Activated CD8-positive, alpha-beta memory T cell treated with anti-CD3 and anti-CD28 coated beads, Interleukin-2, amount 50 U/mL, for 4 hours (primary cell): ENCODE measurements at regions not wholly inside any gene's neighbourhood (a gene's known extent, or its start where the extent isn't known, plus 50 kb on each side); places are given as distances from the start of the nearest gene placed in this dataset.
"Not testable (repeated sequence)": the region's sequence is repeated elsewhere in the genome, so short reads cannot be mapped to it uniquely, and the experiment has no call there.

ENCODE experiments used
- DNase-seq: peaks from one replicate; pipeline ENCODE4 v3.0.0-alpha.2; 2020

- no peak for DNase-seq
Measured at GRCh38 chr5:155116456-155117251, 103.1 kb downstream of the KIF4B start.

GRCh38 chr5:155125551-155126095 is 112.1 kb downstream of the KIF4B start:
- DNase-seq = no peak

- no peak for DNase-seq
Measured at GRCh38 chr5:155126573-155126972, 113.0 kb downstream of the KIF4B start.

- no peak for DNase-seq
Measured at GRCh38 chr5:155127552-155127951, 114.0 kb downstream of the KIF4B start.

- no peak for DNase-seq
Measured at GRCh38 chr5:155128786-155129512, 115.4 kb downstream of the KIF4B start.

- DNase-seq = no peak
Measured at GRCh38 chr5:155129513-155129880, 115.9 kb downstream of the KIF4B start.

- DNase-seq = no peak
Measured at GRCh38 chr5:155134130-155134529, 120.6 kb downstream of the KIF4B start.

- DNase-seq = no peak
Measured at GRCh38 chr5:155136216-155136850, 122.8 kb downstream of the KIF4B start.

- no peak for DNase-seq
Measured at GRCh38 chr5:155137683-155138082, 124.1 kb downstream of the KIF4B start.

GRCh38 chr5:155140646-155141045 is 127.1 kb downstream of the KIF4B start:
- no peak for DNase-seq

GRCh38 chr5:155144956-155145355 is 131.4 kb downstream of the KIF4B start:
- no peak for DNase-seq

- DNase-seq = no peak
Measured at GRCh38 chr5:155147222-155147621, 133.7 kb downstream of the KIF4B start.

- DNase-seq = no peak
Measured at GRCh38 chr5:155148694-155149093, 135.1 kb downstream of the KIF4B start.

GRCh38 chr5:155150012-155150411 is 136.5 kb downstream of the KIF4B start:
- no peak for DNase-seq

GRCh38 chr5:155154973-155155372 is 141.4 kb downstream of the KIF4B start:
- DNase-seq = no peak

- DNase-seq = not testable (repeated sequence)
Measured at GRCh38 chr5:155163084-155163483, 149.5 kb downstream of the KIF4B start.

GRCh38 chr5:155167736-155168135 is 154.2 kb downstream of the KIF4B start:
- no peak for DNase-seq

- DNase-seq = no peak
Measured at GRCh38 chr5:155181542-155181941, 168.0 kb downstream of the KIF4B start.

- no peak for DNase-seq
Measured at GRCh38 chr5:155189476-155189875, 175.9 kb downstream of the KIF4B start.

GRCh38 chr5:155189981-155190380 is 176.4 kb downstream of the KIF4B start:
- no peak for DNase-seq

- no peak for DNase-seq
Measured at GRCh38 chr5:155193029-155193428, 179.5 kb downstream of the KIF4B start.

GRCh38 chr5:155193483-155194107 is 180.0 kb downstream of the KIF4B start:
- no peak for DNase-seq

- DNase-seq = no peak
Measured at GRCh38 chr5:155200608-155201007, 187.1 kb downstream of the KIF4B start.
